ENCODE measurements at regions not wholly inside any gene's neighbourhood (a gene's known extent, or its start where the extent isn't known, plus 50 kb on each side); places are given as distances from the start of the nearest gene placed in this dataset.

GRCh38 chrX:39449352-39449751, 648.1 kb downstream of the MID1IP1 start:
- TF ChIP-seq CTCF (IDR thresholded peaks at IDR 0.05), result no peak
- DNase-seq (ENCODE audit: low spot score) (no peak), ATAC-seq (ENCODE audit: low FRiP score) (no peak)

GRCh38 chrX:39450234-39450977, 647.4 kb downstream of the BCOR start:
- no peak for ATAC-seq (ENCODE audit: low FRiP score)
- DNase-seq (ENCODE audit: low spot score), result no peak
- TF ChIP-seq CTCF (IDR thresholded peaks at IDR 0.05), result no peak

GRCh38 chrX:39451046-39451445, 646.7 kb downstream of the BCOR start:
- ATAC-seq (ENCODE audit: low FRiP score) (no peak), DNase-seq (ENCODE audit: low spot score) (no peak)
- no peak for TF ChIP-seq CTCF (IDR thresholded peaks at IDR 0.05)

GRCh38 chrX:39452401-39452800, 645.4 kb downstream of the BCOR start:
- TF ChIP-seq CTCF (IDR thresholded peaks at IDR 0.05), result no peak
- DNase-seq (ENCODE audit: low spot score), result no peak
- no peak for ATAC-seq (ENCODE audit: low FRiP score)

- TF ChIP-seq CTCF (IDR thresholded peaks at IDR 0.05), result no peak
- ATAC-seq (ENCODE audit: low FRiP score) (no peak), DNase-seq (ENCODE audit: low spot score) (no peak)
Measured at GRCh38 chrX:39453889-39454621, 643.7 kb downstream of the BCOR start.

GRCh38 chrX:39456894-39457604, 640.7 kb downstream of the BCOR start:
- no peak for ATAC-seq (ENCODE audit: low FRiP score)
- no peak for DNase-seq (ENCODE audit: low spot score)
- TF ChIP-seq CTCF (IDR thresholded peaks at IDR 0.05), result no peak
